GM12874 (cell line): ENCODE measurements at regions not wholly inside any gene's neighbourhood (a gene's known extent, or its start where the extent isn't known, plus 50 kb on each side); places are given as distances from the start of the nearest gene placed in this dataset.

ENCODE experiments used
- CTCF ChIP-seq: IDR thresholded peaks from 2 replicates; pipeline ENCODE4 v1.5.1; 2011; ENCODE audit warnings: low read depth, mild to moderate bottlenecking, control low read depth, low read length, moderate library complexity; ENCODE audit not compliant: insufficient read depth

- no peak for TF ChIP-seq CTCF
These were observed 282.2 kb upstream of the SLIT2 start for GRCh38 chr4:19969492-19969891.

- no peak for TF ChIP-seq CTCF
These were observed 290.6 kb upstream of the SLIT2 start for GRCh38 chr4:19961091-19961490.

GRCh38 chr4:19958848-19959247 is 292.9 kb upstream of the SLIT2 start:
- no peak for TF ChIP-seq CTCF

- no peak for TF ChIP-seq CTCF
These were observed 304.4 kb upstream of the SLIT2 start for GRCh38 chr4:19947349-19947748.

GRCh38 chr4:19945979-19946380 is 305.7 kb upstream of the SLIT2 start:
- no peak for TF ChIP-seq CTCF

GRCh38 chr4:19945501-19945900 is 306.2 kb upstream of the SLIT2 start:
- TF ChIP-seq CTCF: no peak

- no peak for TF ChIP-seq CTCF
These were observed 306.9 kb upstream of the SLIT2 start for GRCh38 chr4:19944806-19945205.

- TF ChIP-seq CTCF: no peak
These were observed 307.5 kb upstream of the SLIT2 start for GRCh38 chr4:19944251-19944650.
